Ecto neural progenitor cell (in vitro differentiated cells): ENCODE measurements at regions not wholly inside any gene's neighbourhood (a gene's known extent, or its start where the extent isn't known, plus 50 kb on each side); places are given as distances from the start of the nearest gene placed in this dataset.

Experiments used
- DNase-seq: peaks from one replicate; pipeline ENCODE4 v3.0.0-alpha.2; 2018; ENCODE audit warnings: low spot score

DNA sequence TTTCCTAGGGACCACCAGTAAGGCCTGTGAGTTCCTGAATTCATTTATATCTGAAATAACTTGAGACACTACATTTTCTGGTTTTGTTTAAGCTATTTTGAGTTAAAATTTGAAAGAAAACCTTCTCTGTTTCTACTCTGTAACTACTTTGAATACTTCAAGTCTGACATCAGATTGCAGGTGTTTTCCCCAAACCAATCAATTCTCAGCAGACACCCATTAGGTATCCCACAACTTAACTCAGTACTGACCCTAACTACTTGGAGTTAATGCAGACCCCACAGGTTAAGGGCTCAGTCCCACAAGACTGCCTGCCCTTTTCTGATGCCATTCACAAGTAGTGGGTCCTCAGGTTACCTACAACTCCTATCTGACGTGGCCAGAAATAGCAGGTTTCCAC lies 1100.0 kb upstream of the SLIT2 start:
- no peak for DNase-seq

DNA sequence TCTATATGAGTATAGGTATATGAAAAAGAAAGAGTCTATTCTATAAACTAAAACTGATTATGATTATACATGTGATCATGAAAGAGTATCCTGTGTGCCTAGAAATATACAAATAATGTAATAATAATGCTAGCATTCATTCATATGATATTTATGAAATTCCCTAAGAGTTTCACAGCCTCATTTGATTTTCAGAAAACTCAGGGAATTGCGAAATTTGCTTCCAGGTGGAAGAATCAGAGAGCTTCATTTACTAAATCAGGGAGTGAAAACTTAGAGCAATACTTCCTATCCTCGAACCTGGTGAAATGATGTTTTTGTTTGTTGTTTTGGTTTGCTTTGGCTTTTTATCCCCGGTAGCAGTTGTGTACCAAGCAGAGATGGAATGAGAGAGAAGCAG lies 1105.7 kb upstream of the SLIT2 start:
- DNase-seq, result no peak

DNA sequence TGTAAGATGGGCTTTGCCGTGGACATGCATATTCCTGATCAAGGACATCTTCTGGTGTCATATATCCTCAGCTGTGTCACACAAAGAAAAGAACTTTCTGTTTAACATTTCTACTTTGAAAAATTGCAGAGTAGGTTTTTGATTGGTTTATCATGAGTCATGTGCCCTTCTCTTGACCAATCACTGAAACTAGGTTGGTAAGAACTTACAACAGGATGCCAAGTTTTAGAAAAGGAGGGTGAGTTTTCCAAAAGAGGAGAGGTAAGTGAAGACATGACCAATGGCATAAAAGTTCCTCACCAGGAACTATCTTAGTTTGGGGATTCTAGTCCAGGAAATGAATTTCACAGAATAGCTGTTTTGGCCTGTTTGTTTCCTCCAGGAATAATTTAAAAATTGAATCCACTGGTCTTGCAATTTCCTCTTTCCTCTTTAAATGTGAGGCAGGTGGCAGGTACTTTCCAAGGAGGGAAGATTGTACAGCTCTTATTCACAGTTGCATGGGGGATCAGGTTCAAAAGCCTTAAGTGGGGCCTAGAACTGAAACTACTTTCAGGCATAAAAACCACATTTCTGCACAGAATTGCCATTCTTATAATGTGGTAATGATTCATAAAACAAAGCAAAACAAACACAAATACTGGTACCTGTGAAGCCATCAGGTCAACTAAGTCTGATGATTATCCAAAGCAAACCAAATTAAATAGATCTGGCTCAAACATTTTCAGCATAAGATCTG lies 1114.5 kb upstream of the LCORL start:
- DNase-seq, result no peak

DNA sequence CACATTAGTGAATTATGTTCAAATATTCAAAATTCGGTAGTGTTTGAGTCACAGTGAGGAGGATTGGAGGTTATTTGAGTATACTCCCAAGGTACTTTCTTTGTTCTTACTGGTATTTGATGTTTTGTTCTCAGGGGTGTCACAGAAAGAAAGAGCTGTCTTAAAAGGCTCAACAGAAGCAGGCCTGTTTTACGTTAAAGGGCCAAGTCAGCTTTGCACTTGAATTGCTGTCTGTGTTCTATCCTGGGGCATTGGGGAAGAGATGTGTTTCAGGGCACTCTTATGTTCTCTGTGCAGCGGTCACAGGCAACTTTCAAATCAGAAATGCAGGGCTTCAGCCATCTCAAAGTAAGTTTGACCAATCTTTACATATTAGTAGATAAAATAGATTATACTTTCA lies 1113.1 kb upstream of the LCORL start:
- no peak for DNase-seq

DNA sequence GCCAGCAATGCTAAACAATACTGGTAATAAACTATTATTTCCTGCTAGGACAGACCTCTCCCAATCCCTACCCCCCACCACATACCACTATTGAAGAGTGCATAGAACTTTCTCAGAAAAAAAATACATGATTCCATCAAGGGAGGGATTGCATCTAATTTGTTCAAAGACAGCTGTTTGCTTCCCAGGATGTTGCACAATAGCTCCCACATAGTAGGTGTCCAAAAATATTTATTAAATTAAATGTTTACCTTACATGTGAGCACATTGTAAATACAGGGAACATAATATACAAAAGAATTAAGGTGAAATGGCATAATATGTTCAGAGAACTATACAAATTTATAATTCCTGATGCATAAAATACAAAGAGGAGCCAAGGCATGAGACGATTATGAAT lies 1111.8 kb upstream of the LCORL start:
- no peak for DNase-seq

DNA sequence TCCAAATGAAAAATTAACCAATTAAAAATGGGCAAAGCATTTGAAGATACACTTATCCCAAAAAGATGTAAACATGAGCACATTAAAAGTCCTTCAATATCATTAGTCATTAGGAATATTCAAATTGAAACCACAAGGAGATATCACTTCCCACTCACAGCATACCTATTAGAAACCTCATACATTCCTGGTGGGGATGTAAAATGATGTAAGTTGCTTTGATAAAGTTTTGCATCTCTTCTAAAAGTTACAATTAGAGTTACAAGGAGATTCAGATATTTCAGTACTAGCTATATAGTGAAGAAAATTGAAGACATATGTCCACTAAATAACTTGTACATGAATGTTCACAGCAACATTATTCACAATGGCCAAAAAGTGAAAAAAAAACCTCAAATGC lies 1109.3 kb upstream of the LCORL start:
- DNase-seq, result no peak

DNA sequence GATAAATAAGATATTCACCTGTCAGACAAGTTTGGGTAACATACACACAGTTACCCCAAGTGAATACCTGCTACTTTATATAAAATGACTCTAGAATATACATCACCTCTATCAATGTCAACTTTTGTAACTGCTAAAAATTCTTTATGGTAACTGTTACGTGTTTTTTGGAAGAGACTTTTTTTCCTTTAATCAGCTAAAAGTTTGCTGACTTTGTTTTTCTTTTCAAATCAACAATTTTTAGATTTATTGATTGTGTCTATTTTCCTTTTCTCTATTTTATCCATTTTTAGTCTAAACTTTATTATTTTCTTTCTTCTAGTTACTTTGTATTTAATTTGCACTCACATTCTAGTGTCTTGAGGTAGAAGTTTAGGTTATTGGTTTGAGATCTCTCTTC lies 1106.6 kb upstream of the LCORL start:
- no peak for DNase-seq

DNA sequence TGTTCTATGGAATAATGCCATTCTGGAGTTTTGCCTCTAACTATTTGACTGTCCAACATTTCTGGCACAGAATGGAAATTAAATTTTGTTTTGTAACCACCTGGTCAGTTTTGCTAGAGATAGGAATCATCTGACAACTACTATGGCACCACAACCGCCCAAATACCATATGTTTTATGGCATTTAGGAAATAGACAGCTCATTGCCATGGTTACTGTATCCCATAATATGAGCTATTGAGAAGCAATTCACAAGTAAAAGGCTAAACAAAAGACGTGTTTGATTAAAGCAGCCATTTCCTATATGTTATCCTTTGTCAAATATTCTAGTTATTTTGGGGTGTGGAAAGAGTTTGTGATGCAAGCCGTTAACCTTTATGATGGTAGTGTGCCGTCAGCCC lies 1105.3 kb upstream of the LCORL start:
- no peak for DNase-seq

DNA sequence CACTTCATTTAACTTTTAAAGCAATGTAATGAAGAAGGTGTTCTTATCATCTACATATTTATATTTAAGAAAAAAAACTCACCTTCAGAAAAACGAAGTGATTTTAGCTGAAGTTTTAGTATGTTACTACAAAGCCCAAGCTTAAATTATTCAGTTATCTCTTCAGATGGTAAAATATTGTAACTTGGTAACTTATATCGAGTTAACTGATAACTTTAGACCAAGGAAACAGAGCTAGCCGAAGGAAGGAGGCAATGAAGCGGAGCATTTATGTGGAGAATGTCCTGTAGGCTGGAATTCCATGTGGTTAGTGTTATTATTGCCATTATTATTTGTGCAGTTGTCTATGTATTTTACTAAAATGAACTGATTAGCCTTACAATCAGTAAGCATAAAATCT lies 1102.1 kb upstream of the LCORL start:
- DNase-seq, result no peak

DNA sequence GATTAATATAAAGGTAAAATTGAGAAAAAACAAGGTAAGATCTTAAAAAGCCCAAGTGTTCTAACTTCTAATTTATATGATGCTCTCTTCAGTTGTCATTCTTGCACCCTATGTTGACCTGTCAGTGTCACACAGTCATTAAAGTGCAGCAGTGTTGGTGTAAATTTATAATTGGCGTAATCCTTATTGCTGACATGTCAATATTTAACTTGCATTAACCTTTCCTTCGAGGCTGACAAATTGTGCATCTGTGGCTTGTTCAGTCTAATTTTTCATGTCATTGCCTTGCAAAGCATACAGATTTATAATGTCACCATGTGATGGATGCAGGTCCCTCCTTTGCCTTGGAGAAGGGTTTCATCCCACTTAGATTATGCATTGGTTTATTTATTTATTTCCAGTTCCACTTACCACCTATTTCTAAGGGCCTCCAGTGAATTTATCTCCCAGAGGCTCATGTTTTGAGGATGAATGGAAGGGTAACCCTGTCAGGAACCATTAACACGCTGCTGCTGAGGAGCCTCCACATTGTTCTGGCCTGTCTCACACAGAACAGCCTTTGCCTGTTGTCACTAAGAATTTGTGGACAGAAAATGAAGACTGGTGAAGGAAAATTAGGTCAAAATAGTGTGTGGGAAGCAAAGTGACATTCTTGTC lies 1098.5 kb upstream of the LCORL start:
- DNase-seq, result no peak

DNA sequence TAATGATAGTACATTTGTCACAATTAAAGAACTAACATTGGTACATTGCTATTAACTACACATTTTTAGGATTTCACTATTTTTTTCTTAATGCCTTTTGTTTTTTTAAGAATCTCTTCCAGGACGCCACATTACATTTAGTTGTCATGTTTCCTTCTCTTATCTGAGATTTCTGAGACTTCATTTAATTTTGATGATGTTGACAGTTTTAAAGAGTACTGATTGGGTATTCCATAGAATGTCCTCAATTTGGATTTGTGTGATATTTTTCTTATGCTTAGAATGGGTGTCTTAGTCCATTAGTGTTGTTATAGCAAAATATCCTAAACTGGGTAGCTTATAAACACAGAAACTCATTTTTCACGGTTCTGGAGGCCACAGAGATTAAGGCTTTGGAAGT lies 1095.5 kb upstream of the LCORL start:
- no peak for DNase-seq

DNA sequence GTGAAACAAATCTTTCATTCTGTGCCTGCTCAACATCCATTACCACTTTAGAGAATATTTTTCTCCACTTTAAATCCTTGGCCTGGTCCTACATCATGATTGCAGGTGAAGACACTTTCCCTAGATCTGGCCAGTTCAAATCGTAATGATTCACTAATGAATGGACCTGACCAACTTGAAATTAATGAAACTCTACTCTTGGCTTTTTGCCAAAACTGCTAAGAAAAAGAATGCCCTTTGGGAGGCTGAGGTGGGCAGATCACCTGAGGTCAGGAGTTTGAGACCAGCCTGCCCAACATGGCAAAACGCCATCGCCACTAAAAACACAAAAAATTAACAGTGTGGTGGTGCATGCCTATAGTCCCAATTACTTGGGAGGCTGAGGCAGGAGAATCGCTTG lies 1082.6 kb upstream of the LCORL start:
- no peak for DNase-seq

DNA sequence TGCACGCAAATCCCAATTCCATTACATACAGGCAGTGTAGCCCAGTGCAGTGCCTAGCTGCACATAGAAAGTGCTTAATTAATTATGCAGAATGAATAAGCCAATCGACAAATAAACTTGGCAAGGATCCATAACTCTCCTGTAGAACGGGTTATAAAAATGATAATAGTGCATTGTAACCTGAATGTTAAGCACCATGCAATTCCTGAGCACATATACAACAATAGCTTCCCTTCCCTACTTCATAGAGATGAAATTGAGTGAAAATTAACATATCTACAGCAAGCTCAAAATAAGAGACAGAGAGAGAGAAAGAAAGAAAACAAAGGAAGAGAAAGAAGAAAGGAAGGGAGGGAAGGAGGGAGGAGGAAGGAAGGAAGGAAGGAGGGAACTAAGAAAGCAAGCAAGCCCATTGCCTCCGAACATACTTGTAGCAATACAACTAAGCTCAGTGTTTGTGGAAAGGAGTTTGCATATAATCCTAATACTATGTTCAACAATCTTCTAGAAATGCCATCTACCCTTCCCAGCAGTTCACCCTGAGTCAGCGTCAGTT lies 1074.0 kb upstream of the LCORL start:
- DNase-seq, result no peak

DNA sequence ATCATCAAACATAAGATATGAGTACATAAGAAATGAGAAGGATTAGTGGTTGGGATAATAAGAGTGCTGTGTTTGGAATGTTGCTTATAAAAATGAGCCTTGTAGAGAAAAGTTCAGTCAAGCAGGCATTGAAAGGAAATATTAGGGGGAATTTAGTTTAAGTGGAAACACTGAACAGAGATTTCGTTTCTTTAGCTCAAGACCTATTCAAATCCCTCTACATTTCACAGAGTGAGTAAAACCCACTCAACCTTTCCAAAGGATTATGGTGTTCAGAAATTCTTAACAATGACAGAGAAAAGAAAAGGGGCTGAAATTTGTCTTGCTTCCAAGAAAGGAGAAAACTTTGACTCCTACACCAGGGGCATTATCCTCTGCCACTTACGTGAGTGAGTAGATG lies 1072.4 kb upstream of the LCORL start:
- no peak for DNase-seq

DNA sequence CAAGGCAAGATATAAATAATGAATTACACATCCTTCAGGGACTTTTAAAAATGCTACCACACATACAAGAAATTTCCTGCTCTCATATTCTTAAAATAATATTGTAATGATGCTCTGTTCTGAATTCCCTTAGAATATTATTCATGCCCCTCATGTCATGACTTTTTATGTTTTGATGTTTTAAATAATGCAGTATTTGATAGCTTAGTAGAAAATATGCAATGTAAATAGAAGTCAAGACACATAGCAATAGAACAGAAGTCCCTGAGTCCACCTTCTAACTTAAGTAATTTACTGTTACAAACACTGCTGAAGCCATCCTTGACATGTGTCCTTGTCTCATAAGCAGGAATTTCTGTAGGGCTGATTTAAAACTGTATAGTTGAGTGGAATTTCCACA lies 1071.2 kb upstream of the LCORL start:
- no peak for DNase-seq

DNA sequence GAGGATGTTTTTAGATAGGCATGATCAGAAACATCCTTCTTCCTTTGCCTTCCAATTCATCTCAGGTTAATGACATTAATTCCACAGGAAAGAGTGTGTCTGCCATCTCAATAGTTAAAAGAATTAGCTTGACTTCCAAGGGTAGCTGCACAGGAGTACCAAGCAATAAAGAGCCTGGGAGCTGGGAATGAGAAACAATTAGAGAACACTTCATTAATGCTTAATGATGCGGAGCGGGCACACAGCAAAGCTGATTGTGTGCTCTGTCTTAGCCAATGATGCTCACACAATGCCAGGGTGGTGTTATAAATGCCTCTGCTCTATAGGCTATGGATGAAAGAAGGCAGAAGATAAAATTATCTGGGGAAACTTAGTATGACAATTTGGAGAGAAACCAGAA lies 1052.5 kb upstream of the LCORL start:
- DNase-seq, result no peak

DNA sequence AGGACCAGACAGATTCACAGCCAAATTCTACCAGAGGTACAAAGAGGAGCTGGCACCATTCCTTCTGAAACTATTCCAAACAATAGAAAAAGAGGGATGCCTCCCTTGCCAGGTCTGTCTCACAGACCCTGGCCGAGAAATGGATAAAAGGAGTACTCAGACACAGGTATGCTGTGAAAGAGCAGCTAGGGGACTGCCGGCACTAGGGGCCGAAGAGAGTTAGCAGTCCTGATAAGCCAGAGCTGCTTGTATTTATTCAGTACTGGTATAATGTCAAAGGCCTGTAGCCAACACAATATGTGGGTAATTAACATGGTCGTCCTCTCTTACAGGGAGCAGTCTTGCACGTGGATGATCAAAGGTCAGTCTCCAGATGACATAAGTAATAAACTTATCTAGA lies 1042.1 kb upstream of the LCORL start:
- no peak for DNase-seq

DNA sequence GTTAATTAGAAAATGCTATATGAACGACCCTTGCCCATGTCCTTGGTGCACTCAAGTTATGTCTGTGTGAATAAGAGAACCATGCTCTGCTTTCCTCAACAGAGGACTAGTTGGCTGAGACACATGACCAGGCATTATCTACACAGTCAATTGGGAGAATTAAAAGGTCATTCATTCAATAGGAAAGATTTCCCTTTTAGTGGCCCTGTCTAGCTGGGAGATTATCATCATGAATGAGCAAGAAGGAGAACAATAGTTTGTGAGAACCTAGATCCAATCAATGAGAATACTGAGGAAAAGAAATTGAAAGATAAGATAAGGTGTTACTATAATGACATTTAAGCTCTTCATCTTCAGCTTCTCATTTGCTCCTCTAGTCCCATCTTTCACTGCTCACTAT lies 1033.4 kb upstream of the LCORL start:
- no peak for DNase-seq

DNA sequence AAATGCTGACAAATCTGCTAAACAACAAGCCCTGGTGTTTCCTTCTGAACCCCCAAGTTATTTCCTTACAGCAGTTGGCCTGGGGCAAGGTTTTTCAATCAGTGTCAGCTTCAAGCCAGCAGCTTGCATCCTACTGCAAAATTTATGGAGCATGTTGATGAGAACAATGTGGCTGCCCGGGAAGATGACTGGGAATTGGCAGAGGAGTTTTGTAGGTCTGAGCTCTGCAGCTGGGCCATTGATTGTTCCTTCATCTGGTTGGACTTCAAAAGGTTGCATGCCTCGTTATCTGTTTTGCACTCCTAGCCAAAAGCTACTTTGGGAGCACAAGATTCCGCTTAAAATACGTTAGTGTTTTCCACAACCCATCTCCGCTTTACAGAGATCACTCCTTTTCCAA lies 1030.3 kb upstream of the LCORL start:
- DNase-seq, result peak; percentile 51

DNA sequence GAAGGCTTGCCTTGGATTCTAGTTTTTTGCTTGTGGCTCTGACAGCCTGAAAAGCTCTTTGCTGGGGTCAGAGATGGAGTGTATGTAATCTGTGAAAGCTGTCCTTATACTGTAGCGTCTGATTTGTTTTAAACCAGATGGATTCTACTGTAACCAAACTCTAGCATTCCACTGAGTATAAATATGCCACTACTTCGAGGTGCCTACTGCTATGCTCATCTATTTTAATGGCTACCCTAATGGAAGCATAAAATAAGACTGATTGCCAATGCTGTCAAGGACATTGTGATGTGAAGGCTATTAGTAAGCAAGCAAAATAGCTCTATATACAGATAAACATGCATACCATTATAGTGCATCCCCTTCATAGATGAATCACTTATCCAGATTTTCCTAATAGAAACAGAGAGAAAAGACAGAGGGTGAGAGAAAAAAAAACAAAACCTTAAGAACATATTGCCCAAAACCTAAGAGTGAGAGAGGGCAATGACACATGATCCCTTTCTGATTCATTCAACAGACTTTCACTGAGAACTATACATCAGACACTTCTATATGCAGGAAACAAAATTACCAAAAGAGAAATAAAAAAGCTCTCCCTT lies 1025.8 kb upstream of the LCORL start:
- no peak for DNase-seq

DNA sequence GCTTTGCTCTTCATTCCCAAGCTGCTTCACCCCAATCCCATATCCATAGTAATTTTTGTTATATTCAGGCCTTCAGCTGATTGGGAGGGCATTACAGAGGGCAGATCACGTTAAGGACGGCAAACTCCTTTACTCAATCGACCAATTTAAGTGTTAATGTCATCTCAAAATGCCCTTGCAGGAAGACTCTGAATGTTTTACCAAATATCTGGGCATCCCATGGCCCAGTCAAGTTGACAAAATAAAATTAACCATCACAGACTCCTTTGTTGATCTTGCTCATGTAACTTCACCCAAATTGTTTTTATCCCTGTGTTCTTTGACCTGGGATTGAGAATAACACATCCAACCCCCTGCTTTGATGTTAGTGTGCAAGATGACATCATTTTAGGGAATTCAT lies 1018.3 kb upstream of the LCORL start:
- DNase-seq, result no peak

DNA sequence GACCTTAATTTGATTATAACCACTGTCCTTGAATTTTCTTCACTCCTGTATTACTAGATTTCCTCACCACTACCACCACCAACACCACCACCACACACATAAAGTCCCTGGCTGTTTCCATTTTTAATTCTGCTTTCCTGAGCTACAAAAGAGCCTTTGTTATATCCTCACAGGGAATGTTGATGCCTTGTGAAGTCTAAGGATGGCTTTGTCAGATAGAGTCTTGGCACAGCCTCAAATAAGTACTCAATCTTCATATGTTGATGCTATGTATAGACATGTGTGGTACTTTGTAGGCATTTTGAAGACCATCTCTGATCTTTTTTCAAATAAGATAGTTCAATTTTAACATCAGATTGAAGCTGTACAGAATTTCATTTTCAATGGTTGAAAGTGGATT lies 1016.7 kb upstream of the LCORL start:
- no peak for DNase-seq
